ENCODE measurements at regions not wholly inside any gene's neighbourhood (a gene's known extent, or its start where the extent isn't known, plus 50 kb on each side); places are given as distances from the start of the nearest gene placed in this dataset.

GRCh38 chr10:130985158-130985753 is 326.3 kb downstream of the TCERG1L start:
- DNase-seq (ENCODE audit: insufficient read length, low spot score) (no peak), FAIRE-seq (no peak)
- TF ChIP-seq SPI1 (IDR thresholded peaks at IDR 0.05; ENCODE audit: low read depth, low read length): no peak
- no peak for TF ChIP-seq POLR2AphosphoS5 (IDR thresholded peaks at IDR 0.05; ENCODE audit: low read depth, low read length)
- TF ChIP-seq POU2F2 (IDR thresholded peaks at IDR 0.05; ENCODE audit: low read depth, low read length): no peak
- no peak for TF ChIP-seq POLR2A (IDR thresholded peaks at IDR 0.05; ENCODE audit: low read depth, low read length)
- no peak for TF ChIP-seq PAX5 (IDR thresholded peaks at IDR 0.05; ENCODE audit: insufficient read depth, low read length, severe bottlenecking)
- no peak for TF ChIP-seq TAF1 (IDR thresholded peaks at IDR 0.05; ENCODE audit: low read depth, low read length)

- FAIRE-seq (no peak), DNase-seq (ENCODE audit: insufficient read length, low spot score) (no peak)
- TF ChIP-seq POLR2A (IDR thresholded peaks at IDR 0.05; ENCODE audit: low read depth, low read length) (no peak), POU2F2 (IDR thresholded peaks at IDR 0.05; ENCODE audit: low read depth, low read length) (no peak), PAX5 (IDR thresholded peaks at IDR 0.05; ENCODE audit: insufficient read depth, low read length, severe bottlenecking) (no peak), TAF1 (IDR thresholded peaks at IDR 0.05; ENCODE audit: low read depth, low read length) (no peak), SPI1 (IDR thresholded peaks at IDR 0.05; ENCODE audit: low read depth, low read length) (no peak), POLR2AphosphoS5 (IDR thresholded peaks at IDR 0.05; ENCODE audit: low read depth, low read length) (no peak)
Observed at GRCh38 chr10:130986846-130987245, 324.7 kb downstream of the TCERG1L start.

DNA sequence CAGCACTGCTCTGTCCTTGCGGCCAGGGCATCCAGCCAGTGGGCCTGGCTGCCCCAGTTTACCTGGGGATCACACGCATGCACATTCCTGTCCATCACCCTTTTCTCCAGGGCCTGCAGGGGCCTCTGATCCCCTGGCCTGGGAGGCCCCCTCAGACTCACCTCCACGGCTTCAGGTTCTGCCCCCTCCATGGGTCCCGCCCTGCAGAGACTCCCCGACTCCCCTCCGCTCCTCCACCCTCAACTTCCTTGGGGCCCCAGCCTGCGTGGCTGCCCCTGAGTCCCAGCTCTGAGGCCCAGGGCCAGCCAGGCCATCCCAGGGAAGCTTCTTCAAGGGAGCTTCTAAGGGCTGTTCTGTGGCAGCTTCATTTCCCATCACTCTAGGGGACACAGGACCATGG is 324.1 kb downstream of the TCERG1L start:
- TF ChIP-seq POLR2A (IDR thresholded peaks at IDR 0.05; ENCODE audit: low read depth, low read length): no peak
- TF ChIP-seq PAX5 (IDR thresholded peaks at IDR 0.05; ENCODE audit: insufficient read depth, low read length, severe bottlenecking): no peak
- no peak for TF ChIP-seq POLR2AphosphoS5 (IDR thresholded peaks at IDR 0.05; ENCODE audit: low read depth, low read length)
- no peak for TF ChIP-seq SPI1 (IDR thresholded peaks at IDR 0.05; ENCODE audit: low read depth, low read length)
- no peak for TF ChIP-seq TAF1 (IDR thresholded peaks at IDR 0.05; ENCODE audit: low read depth, low read length)
- no peak for TF ChIP-seq POU2F2 (IDR thresholded peaks at IDR 0.05; ENCODE audit: low read depth, low read length)
- FAIRE-seq (no peak), DNase-seq (ENCODE audit: insufficient read length, low spot score) (no peak)

DNA sequence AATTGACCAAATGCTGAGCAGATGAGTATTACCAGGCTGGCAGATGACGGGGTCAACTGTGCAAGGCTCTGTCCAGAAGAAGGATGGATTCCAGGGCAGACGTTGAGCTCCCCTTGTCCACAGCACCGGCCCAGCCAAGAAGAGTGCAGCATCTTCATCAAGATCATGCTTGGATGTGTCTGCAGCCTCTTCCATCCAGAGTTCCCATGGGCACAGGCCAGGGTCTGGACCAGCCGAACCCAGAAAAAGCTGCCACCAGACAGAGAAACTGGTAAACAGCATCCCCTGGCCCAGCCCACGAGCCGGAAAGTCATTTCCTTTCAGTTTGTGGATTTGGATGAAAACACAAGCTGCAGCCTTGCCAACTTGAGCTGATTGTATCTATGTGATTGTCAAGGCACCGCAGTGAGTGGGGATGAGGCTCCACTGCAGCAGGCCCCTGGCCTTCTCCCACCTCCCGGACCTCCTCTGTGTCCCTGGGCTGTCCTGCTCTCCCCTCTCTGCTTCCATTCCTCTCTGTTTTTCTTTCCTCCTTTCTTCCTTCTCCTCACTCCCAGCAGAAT is 321.8 kb downstream of the TCERG1L start:
- no peak for TF ChIP-seq TAF1 (IDR thresholded peaks at IDR 0.05; ENCODE audit: low read depth, low read length)
- TF ChIP-seq SPI1 (IDR thresholded peaks at IDR 0.05; ENCODE audit: low read depth, low read length): no peak
- no peak for TF ChIP-seq POLR2AphosphoS5 (IDR thresholded peaks at IDR 0.05; ENCODE audit: low read depth, low read length)
- TF ChIP-seq PAX5 (IDR thresholded peaks at IDR 0.05; ENCODE audit: insufficient read depth, low read length, severe bottlenecking): no peak
- TF ChIP-seq POU2F2 (IDR thresholded peaks at IDR 0.05; ENCODE audit: low read depth, low read length): no peak
- no peak for TF ChIP-seq POLR2A (IDR thresholded peaks at IDR 0.05; ENCODE audit: low read depth, low read length)
- FAIRE-seq (no peak), DNase-seq (ENCODE audit: insufficient read length, low spot score) (no peak)

- FAIRE-seq (no peak), DNase-seq (ENCODE audit: insufficient read length, low spot score) (no peak)
- no peak for TF ChIP-seq POLR2A (IDR thresholded peaks at IDR 0.05; ENCODE audit: low read depth, low read length)
- no peak for TF ChIP-seq SPI1 (IDR thresholded peaks at IDR 0.05; ENCODE audit: low read depth, low read length)
- no peak for TF ChIP-seq PAX5 (IDR thresholded peaks at IDR 0.05; ENCODE audit: insufficient read depth, low read length, severe bottlenecking)
- no peak for TF ChIP-seq TAF1 (IDR thresholded peaks at IDR 0.05; ENCODE audit: low read depth, low read length)
- TF ChIP-seq POU2F2 (IDR thresholded peaks at IDR 0.05; ENCODE audit: low read depth, low read length): no peak
- TF ChIP-seq POLR2AphosphoS5 (IDR thresholded peaks at IDR 0.05; ENCODE audit: low read depth, low read length): no peak
Observed at GRCh38 chr10:130990486-130990885, 321.0 kb downstream of the TCERG1L start.

DNA sequence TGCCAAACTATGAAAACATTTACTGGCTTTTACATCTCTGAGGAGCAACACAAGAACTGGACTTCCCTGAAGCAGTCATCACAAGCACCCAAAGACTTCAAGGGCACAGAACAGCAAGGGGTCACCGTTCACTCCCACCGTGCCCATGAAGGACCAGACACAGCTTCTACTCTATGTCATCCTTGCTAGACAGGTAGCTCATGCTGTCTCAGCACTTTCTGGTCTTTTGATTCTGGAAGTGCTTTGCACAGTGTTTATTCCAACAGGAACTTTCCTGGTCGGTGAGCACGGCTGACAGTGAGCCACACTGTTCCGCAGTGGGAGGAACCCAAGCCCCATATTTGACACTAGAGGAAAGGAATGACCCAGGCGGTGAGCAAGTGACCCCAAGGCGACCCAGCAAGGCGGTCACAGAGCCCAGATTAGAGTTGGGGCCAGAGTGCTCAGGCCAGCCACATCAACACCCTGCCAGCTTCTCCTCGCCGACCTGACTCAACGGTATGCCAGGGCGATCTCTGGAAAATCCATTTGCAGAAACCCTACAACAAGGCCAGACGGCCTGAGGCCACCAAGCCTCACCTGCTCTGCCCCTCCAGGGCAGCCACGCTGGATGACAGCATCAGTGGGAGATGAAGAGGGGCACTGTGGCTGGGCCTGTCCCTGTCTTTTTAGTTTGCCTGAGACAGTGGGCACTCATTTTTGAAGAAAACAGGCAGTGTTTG is 318.6 kb downstream of the TCERG1L start:
- no peak for TF ChIP-seq PAX5 (IDR thresholded peaks at IDR 0.05; ENCODE audit: insufficient read depth, low read length, severe bottlenecking)
- no peak for TF ChIP-seq SPI1 (IDR thresholded peaks at IDR 0.05; ENCODE audit: low read depth, low read length)
- no peak for TF ChIP-seq POLR2A (IDR thresholded peaks at IDR 0.05; ENCODE audit: low read depth, low read length)
- TF ChIP-seq POLR2AphosphoS5 (IDR thresholded peaks at IDR 0.05; ENCODE audit: low read depth, low read length): no peak
- TF ChIP-seq POU2F2 (IDR thresholded peaks at IDR 0.05; ENCODE audit: low read depth, low read length): no peak
- TF ChIP-seq TAF1 (IDR thresholded peaks at IDR 0.05; ENCODE audit: low read depth, low read length): no peak
- DNase-seq (ENCODE audit: insufficient read length, low spot score): no peak
- no peak for FAIRE-seq

GRCh38 chr10:130993612-130994011 is 317.9 kb downstream of the TCERG1L start:
- TF ChIP-seq PAX5 (IDR thresholded peaks at IDR 0.05; ENCODE audit: insufficient read depth, low read length, severe bottlenecking): no peak
- TF ChIP-seq SPI1 (IDR thresholded peaks at IDR 0.05; ENCODE audit: low read depth, low read length): no peak
- TF ChIP-seq POLR2A (IDR thresholded peaks at IDR 0.05; ENCODE audit: low read depth, low read length): no peak
- TF ChIP-seq POLR2AphosphoS5 (IDR thresholded peaks at IDR 0.05; ENCODE audit: low read depth, low read length): no peak
- TF ChIP-seq TAF1 (IDR thresholded peaks at IDR 0.05; ENCODE audit: low read depth, low read length): no peak
- TF ChIP-seq POU2F2 (IDR thresholded peaks at IDR 0.05; ENCODE audit: low read depth, low read length): no peak
- DNase-seq (ENCODE audit: insufficient read length, low spot score) (no peak), FAIRE-seq (no peak)

GRCh38 chr10:130994191-130994590 is 317.3 kb downstream of the TCERG1L start:
- no peak for DNase-seq (ENCODE audit: insufficient read length, low spot score)

GRCh38 chr10:130994845-130995244 is 316.7 kb downstream of the TCERG1L start:
- DNase-seq (ENCODE audit: insufficient read length, low spot score) (no peak), FAIRE-seq (no peak)
- TF ChIP-seq POU2F2 (IDR thresholded peaks at IDR 0.05; ENCODE audit: low read depth, low read length): no peak
- no peak for TF ChIP-seq TAF1 (IDR thresholded peaks at IDR 0.05; ENCODE audit: low read depth, low read length)

More at GRCh38 chr10:130994191-130994590, 317.3 kb downstream of the TCERG1L start:
- FAIRE-seq: no peak
- TF ChIP-seq SPI1 (IDR thresholded peaks at IDR 0.05; ENCODE audit: low read depth, low read length): no peak
- no peak for TF ChIP-seq POU2F2 (IDR thresholded peaks at IDR 0.05; ENCODE audit: low read depth, low read length)
- TF ChIP-seq POLR2A (IDR thresholded peaks at IDR 0.05; ENCODE audit: low read depth, low read length): no peak
- no peak for TF ChIP-seq TAF1 (IDR thresholded peaks at IDR 0.05; ENCODE audit: low read depth, low read length)
- TF ChIP-seq POLR2AphosphoS5 (IDR thresholded peaks at IDR 0.05; ENCODE audit: low read depth, low read length): no peak
- no peak for TF ChIP-seq PAX5 (IDR thresholded peaks at IDR 0.05; ENCODE audit: insufficient read depth, low read length, severe bottlenecking)
